Trophoblast cell (in vitro differentiated cells and primary cell): ENCODE measurements at regions not wholly inside any gene's neighbourhood (a gene's known extent, or its start where the extent isn't known, plus 50 kb on each side); places are given as distances from the start of the nearest gene placed in this dataset.

ENCODE experiments used
- DNase-seq, 2 donors: peaks; one replicate each; pipeline ENCODE4 v3.0.0-alpha.2; 2016
- H2AFZ ChIP-seq: 2 replicates; pipeline ENCODE4 v1.6.1; 2013; ENCODE audit warnings: low read length, moderate library complexity, mild to moderate bottlenecking; ENCODE audit not compliant: insufficient read depth, poor library complexity
- H2AK5ac ChIP-seq: 2 replicates; pipeline ENCODE4 v1.6.1; 2013; ENCODE audit warnings: mild to moderate bottlenecking, low read length
- H2BK120ac ChIP-seq: 2 replicates; pipeline ENCODE4 v1.6.1; 2013; ENCODE audit warnings: low read length, mild to moderate bottlenecking, moderate library complexity; ENCODE audit not compliant: insufficient read depth, poor library complexity
- H2BK12ac ChIP-seq: 2 replicates; pipeline ENCODE4 v1.6.1; 2013; ENCODE audit warnings: mild to moderate bottlenecking, low read length, moderate library complexity
- H2BK5ac ChIP-seq: 2 replicates; pipeline ENCODE4 v1.6.1; 2013; ENCODE audit warnings: low read length, low read depth, moderate library complexity, mild to moderate bottlenecking; ENCODE audit not compliant: poor library complexity
- H3K14ac ChIP-seq: 2 replicates; pipeline ENCODE4 v1.6.1; 2013; ENCODE audit warnings: mild to moderate bottlenecking, low read length
- H3K18ac ChIP-seq: 2 replicates; pipeline ENCODE4 v1.6.1; 2013; ENCODE audit warnings: mild to moderate bottlenecking, low read length
- H3K23ac ChIP-seq: 2 replicates; pipeline ENCODE4 v1.6.1; 2013; ENCODE audit warnings: low read length
- H3K27ac ChIP-seq: 2 replicates; pipeline ENCODE4 v1.5.1; 2013; ENCODE audit warnings: low read depth, mild to moderate bottlenecking, inconsistent platforms, low read length, moderate library complexity
- H3K27me3 ChIP-seq: 2 replicates; pipeline ENCODE4 v1.6.1; 2013; ENCODE audit warnings: inconsistent platforms, mild to moderate bottlenecking, low read length, moderate library complexity; ENCODE audit not compliant: insufficient read depth
- H3K36me3 ChIP-seq, 2 experiments: 1 replicate in 1 of 2; 2 replicates in 1 of 2; pipeline ENCODE4 v1.6.1; 2013; ENCODE audit warnings: low read length in 2 of 2, mild to moderate bottlenecking in 2 of 2, moderate library complexity in 1 of 2; ENCODE audit not compliant: insufficient read depth in 2 of 2, control insufficient read depth in 1 of 2
- H3K4ac ChIP-seq: 2 replicates; pipeline ENCODE4 v1.6.1; 2013; ENCODE audit warnings: low read depth, mild to moderate bottlenecking, low read length, moderate library complexity
- H3K4me1 ChIP-seq, 2 experiments: 1 replicate in 1 of 2; 2 replicates in 1 of 2; pipeline ENCODE4 v1.6.1; 2013; ENCODE audit warnings: low read length in 2 of 2, mild to moderate bottlenecking in 2 of 2, moderate library complexity in 1 of 2; ENCODE audit not compliant: insufficient read depth in 2 of 2, control insufficient read depth in 1 of 2
- H3K4me2 ChIP-seq: 2 replicates; pipeline ENCODE4 v1.6.1; 2013; ENCODE audit warnings: inconsistent platforms, mild to moderate bottlenecking, low read length, moderate library complexity
- H3K4me3 ChIP-seq: 2 replicates; pipeline ENCODE4 v1.5.1; 2013; ENCODE audit warnings: mild to moderate bottlenecking, low read depth, low read length, inconsistent platforms
- H3K79me1 ChIP-seq: one replicate; pipeline ENCODE4 v1.6.1; 2013; ENCODE audit warnings: low read length
- H3K79me2 ChIP-seq: 2 replicates; pipeline ENCODE4 v1.6.1; 2013; ENCODE audit warnings: low read length, mild to moderate bottlenecking; ENCODE audit not compliant: control insufficient read depth, insufficient read depth, poor library complexity
- H3K9ac ChIP-seq: 2 replicates; pipeline ENCODE4 v1.6.1; 2013; ENCODE audit warnings: mild to moderate bottlenecking, low read length
- H3K9me3 ChIP-seq: 2 replicates; pipeline ENCODE4 v1.6.1; 2013; ENCODE audit warnings: low read depth, mild to moderate bottlenecking, control low read depth, inconsistent platforms, low read length; ENCODE audit not compliant: insufficient read depth
- H4K12ac ChIP-seq: 2 replicates; pipeline ENCODE4 v1.6.1; 2013; ENCODE audit warnings: low read depth, mild to moderate bottlenecking, low read length, moderate library complexity
- H4K8ac ChIP-seq: 2 replicates; pipeline ENCODE4 v1.6.1; 2013; ENCODE audit warnings: low read depth, mild to moderate bottlenecking, low read length, moderate library complexity
- H4K91ac ChIP-seq: one replicate; pipeline ENCODE4 v1.6.1; 2013; ENCODE audit warnings: low read depth, mild to moderate bottlenecking, low read length, moderate library complexity
- WGBS: extraction: QIAGEN DNeasy Blood & Tissue Kit; methylation state at CpG from one replicate; pipeline ENCODE4 v1.1.7; 2013; ENCODE audit warnings: missing lambda C conversion rate; ENCODE audit not compliant: insufficient read length, insufficient coverage; ENCODE audit errors: extremely low coverage; 5-methylcytosine and 5-hydroxymethylcytosine counted together

DNA sequence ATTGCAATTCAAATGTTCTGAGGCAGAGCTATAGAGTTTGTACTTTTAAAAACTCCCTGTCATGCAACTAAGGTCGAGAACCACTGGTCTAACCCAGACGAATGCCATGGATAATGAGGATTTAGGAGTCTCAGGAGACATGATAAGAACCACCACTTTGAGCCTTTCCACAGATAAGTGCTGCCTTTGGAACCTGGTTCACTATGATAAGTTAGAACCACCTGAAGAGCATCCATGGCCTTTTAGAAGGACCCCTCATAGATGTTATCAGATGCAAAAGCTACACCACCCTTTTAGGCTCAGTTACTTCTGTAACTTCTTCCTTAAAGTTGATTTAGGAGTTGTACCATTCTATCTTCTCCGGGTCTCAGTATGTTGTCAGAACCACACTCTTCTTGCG lies 350.6 kb upstream of the CCL2 start:
- no peak overlapping the region for H4K12ac ChIP-seq
- no peak overlapping the region for H3K4me2 ChIP-seq
- DNase-seq, result no peak
- no peak overlapping the region for H2AK5ac ChIP-seq
- H2BK120ac ChIP-seq, result no peak overlapping the region
- no peak overlapping the region for H4K8ac ChIP-seq
- H2BK12ac ChIP-seq, result no peak overlapping the region
- H3K27ac ChIP-seq, result no peak overlapping the region
- no peak overlapping the region for H3K9ac ChIP-seq
- no peak overlapping the region for H3K4me3 ChIP-seq
- no peak overlapping the region for H3K14ac ChIP-seq
- no CpG with 5 or more reads among the region's 4 CpGs for WGBS
- H3K79me2 ChIP-seq, result no peaks in the 10 kb centered on the region
- no peaks in the 10 kb centered on the region for H3K36me3 ChIP-seq
- no peak overlapping the region for H3K4ac ChIP-seq
- no peak overlapping the region for H4K91ac ChIP-seq
- no peaks in the 10 kb centered on the region for H3K9me3 ChIP-seq
- no peak overlapping the region for H2AFZ ChIP-seq
- H3K23ac ChIP-seq, result no peak overlapping the region
- H2BK5ac ChIP-seq, result no peak overlapping the region
- H3K18ac ChIP-seq, result no peak overlapping the region
- H3K4me1 ChIP-seq, result peaks cover 0 to 3% of the 10 kb centered on the region in 2 experiments
- H3K79me1 ChIP-seq, result no peaks in the 10 kb centered on the region
- no peaks in the 10 kb centered on the region for H3K27me3 ChIP-seq

GRCh38 chr17:33905338-33905800 lies 349.7 kb upstream of the CCL2 start:
- Histone ChIP-seq H4K91ac (no peak overlapping the region), H3K27me3 (no peaks in the 10 kb centered on the region), H3K27ac (no peak overlapping the region), H3K14ac (no peak overlapping the region), H3K4me3 (no peak overlapping the region), H3K79me1 (no peaks in the 10 kb centered on the region), H2BK12ac (no peak overlapping the region), H3K9me3 (no peaks in the 10 kb centered on the region), H3K4me1 (peaks cover 0 to 3% of the 10 kb centered on the region in 2 experiments), H3K9ac (no peak overlapping the region), H3K4me2 (no peak overlapping the region), H3K79me2 (no peaks in the 10 kb centered on the region), H3K4ac (no peak overlapping the region), H3K18ac (no peak overlapping the region), H4K12ac (no peak overlapping the region), H4K8ac (no peak overlapping the region), H3K36me3 (no peaks in the 10 kb centered on the region), H2AFZ (no peak overlapping the region), H2AK5ac (no peak overlapping the region), H2BK120ac (no peak overlapping the region), H3K23ac (no peak overlapping the region), H2BK5ac (no peak overlapping the region)
- no CpG with 5 or more reads among the region's 3 CpGs for WGBS
- DNase-seq, result no peak

DNA sequence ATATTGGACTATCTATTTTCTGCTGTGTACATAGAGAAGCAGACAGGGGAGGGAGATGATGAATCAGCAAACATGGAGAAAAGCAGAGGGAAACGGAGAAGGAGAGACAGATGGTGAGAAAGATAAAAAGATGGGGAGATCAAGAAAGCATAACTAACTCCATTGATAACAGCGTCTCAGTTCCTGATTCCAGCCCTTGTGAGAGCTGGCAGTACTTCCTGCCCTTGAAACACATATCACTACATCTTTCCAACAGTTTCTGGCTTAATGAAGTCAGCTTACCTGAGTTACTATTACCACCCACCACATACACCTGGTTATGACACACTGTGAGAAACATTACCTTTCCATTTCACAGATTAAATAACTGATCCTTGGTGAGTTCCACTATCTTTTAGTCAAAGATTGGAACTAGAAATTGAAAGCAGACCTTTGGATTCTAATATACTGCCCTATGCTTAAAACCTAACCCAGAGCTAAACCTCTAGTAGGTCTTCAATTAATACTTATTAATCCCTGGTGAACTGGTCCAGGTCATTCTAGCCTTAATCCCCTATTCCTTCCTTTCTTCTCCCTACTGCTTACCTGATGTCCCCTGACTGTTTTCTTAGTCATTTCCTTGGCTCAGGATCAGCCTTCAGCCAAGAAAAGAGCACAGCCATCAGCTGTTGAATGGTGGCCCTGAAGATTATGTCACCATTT lies 346.6 kb upstream of the CCL2 start:
- Histone ChIP-seq H2BK12ac (no peak overlapping the region), H3K14ac (no peak overlapping the region), H3K18ac (no peak overlapping the region), H3K79me2 (no peaks in the 10 kb centered on the region), H3K36me3 (no peaks in the 10 kb centered on the region), H4K91ac (no peak overlapping the region), H3K4me1 (no peaks in the 10 kb centered on the region), H3K79me1 (no peaks in the 10 kb centered on the region), H4K12ac (no peak overlapping the region), H2BK120ac (no peak overlapping the region), H3K4me2 (no peak overlapping the region), H3K4me3 (no peak overlapping the region), H3K9me3 (no peaks in the 10 kb centered on the region), H3K4ac (no peak overlapping the region), H2AFZ (no peak overlapping the region), H3K23ac (no peak overlapping the region), H3K27ac (no peak overlapping the region), H2BK5ac (no peak overlapping the region), H3K9ac (no peak overlapping the region), H2AK5ac (no peak overlapping the region), H3K27me3 (no peaks in the 10 kb centered on the region), H4K8ac (no peak overlapping the region)
- DNase-seq, result no peak
- no CpG with 5 or more reads among the region's 2 CpGs for WGBS

DNA sequence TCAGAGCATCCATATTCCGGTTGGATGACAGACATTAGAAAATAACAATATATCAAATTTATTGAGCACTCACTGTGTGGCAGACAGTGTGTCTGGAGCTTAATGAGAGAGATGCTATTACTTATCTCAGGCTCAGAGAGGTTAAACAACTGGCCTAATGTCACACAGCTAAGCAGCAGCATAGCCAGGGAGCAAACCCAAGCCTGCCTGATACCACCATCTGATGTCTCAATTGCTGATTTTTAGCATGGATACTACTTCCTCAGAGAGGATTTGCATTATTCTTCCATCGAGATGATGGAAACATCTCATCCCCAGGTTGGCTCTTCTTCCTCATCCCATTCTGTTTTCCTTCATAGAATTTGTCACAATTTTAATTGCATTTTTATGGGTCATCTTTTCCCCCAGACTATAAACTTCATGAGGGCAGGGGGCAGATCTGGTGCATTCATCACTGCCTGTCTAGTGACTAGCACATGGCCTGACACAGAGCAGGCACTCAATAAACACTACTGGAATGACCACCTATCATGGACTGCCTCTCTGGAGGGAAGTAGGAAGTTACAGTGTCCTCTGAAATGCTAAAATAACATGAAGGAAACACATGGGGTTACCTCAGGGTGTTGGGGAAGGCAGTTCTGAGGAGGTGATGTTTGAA lies 344.8 kb upstream of the CCL2 start:
- Histone ChIP-seq H3K9ac (no peak overlapping the region), H3K27me3 (no peaks in the 10 kb centered on the region), H3K23ac (no peak overlapping the region), H3K79me2 (no peaks in the 10 kb centered on the region), H3K4me2 (no peak overlapping the region), H3K36me3 (no peaks in the 10 kb centered on the region), H3K4ac (no peak overlapping the region), H4K12ac (no peak overlapping the region), H3K4me3 (no peak overlapping the region), H2AK5ac (no peak overlapping the region), H2BK12ac (no peak overlapping the region), H3K18ac (no peak overlapping the region), H2BK120ac (no peak overlapping the region), H4K8ac (no peak overlapping the region), H3K14ac (no peak overlapping the region), H2BK5ac (no peak overlapping the region), H3K79me1 (no peaks in the 10 kb centered on the region), H3K9me3 (no peaks in the 10 kb centered on the region), H2AFZ (no peak overlapping the region), H3K4me1 (no peaks in the 10 kb centered on the region), H3K27ac (no peak overlapping the region), H4K91ac (no peak overlapping the region)
- no peak for DNase-seq
- WGBS, result no CpG with 5 or more reads among the region's 2 CpGs
